Activated T-cell treated with anti-CD3 and anti-CD28 coated beads for 4 hours (primary cell): ENCODE measurements at regions not wholly inside any gene's neighbourhood (a gene's known extent, or its start where the extent isn't known, plus 50 kb on each side); places are given as distances from the start of the nearest gene placed in this dataset.
"Not testable (repeated sequence)": the region's sequence is repeated elsewhere in the genome, so short reads cannot be mapped to it uniquely, and the experiment has no call there.

Experiments
- DNase-seq: peaks from one replicate; pipeline ENCODE4 v3.0.0-alpha.2; 2020

- no peak for DNase-seq
Observed at GRCh38 chr14:106619606-106620005, 1093.2 kb downstream of the TMEM121 start.

- no peak for DNase-seq
Observed at GRCh38 chr14:106620368-106620767, 1094.0 kb downstream of the TMEM121 start.

- DNase-seq = no peak
Observed at GRCh38 chr14:106622200-106622745, 1095.9 kb downstream of the TMEM121 start.

- DNase-seq = no peak
Observed at GRCh38 chr14:106625186-106625585, 1098.8 kb downstream of the TMEM121 start.

- DNase-seq = not testable (repeated sequence)
Observed at GRCh38 chr14:106626469-106626868, 1100.1 kb downstream of the TMEM121 start.

GRCh38 chr14:106626942-106627588, 1100.7 kb downstream of the TMEM121 start:
- peak; percentile 45 for DNase-seq

GRCh38 chr14:106631879-106632278, 1105.5 kb downstream of the TMEM121 start:
- DNase-seq = no peak

GRCh38 chr14:106633721-106634120, 1107.3 kb downstream of the TMEM121 start:
- DNase-seq = no peak

GRCh38 chr14:106635569-106635968, 1109.2 kb downstream of the TMEM121 start:
- no peak for DNase-seq

- not testable (repeated sequence) for DNase-seq
Observed at GRCh38 chr14:106638786-106639452, 1112.5 kb downstream of the TMEM121 start.

GRCh38 chr14:106642090-106642489, 1115.7 kb downstream of the TMEM121 start:
- DNase-seq = no peak

- DNase-seq = not testable (repeated sequence)
Observed at GRCh38 chr14:106642971-106643370, 1116.6 kb downstream of the TMEM121 start.

- not testable (repeated sequence) for DNase-seq
Observed at GRCh38 chr14:106648874-106649273, 1122.5 kb downstream of the TMEM121 start.

- DNase-seq = no peak
Observed at GRCh38 chr14:106651016-106651415, 1124.6 kb downstream of the TMEM121 start.

- DNase-seq = no peak
Observed at GRCh38 chr14:106652494-106652893, 1126.1 kb downstream of the TMEM121 start.

GRCh38 chr14:106657460-106657859, 1131.1 kb downstream of the TMEM121 start:
- peak; percentile 42 for DNase-seq

GRCh38 chr14:106658066-106658860, 1131.9 kb downstream of the TMEM121 start:
- DNase-seq = not testable (repeated sequence)

GRCh38 chr14:106661561-106661960, 1135.2 kb downstream of the TMEM121 start:
- DNase-seq = peak; percentile 39

- no peak for DNase-seq
Observed at GRCh38 chr14:106662936-106663550, 1136.7 kb downstream of the TMEM121 start.

GRCh38 chr14:106663805-106664410, 1137.5 kb downstream of the TMEM121 start:
- peak; percentile 29 for DNase-seq

GRCh38 chr14:106665814-106666213, 1139.4 kb downstream of the TMEM121 start:
- no peak for DNase-seq

GRCh38 chr14:106666341-106666740, 1140.0 kb downstream of the TMEM121 start:
- no peak for DNase-seq
